HEK293 (cell line): ENCODE measurements at regions not wholly inside any gene's neighbourhood (a gene's known extent, or its start where the extent isn't known, plus 50 kb on each side); places are given as distances from the start of the nearest gene placed in this dataset.

ENCODE experiments used
- ATF2 ChIP-seq: fragments of 450-650 bp; formaldehyde crosslinking; IDR thresholded peaks from 2 replicates; pipeline ENCODE4 v1.5.1; 2016; ENCODE audit warnings: missing biosample characterization, missing genetic modification characterization, low read depth
- CTCF ChIP-seq: fragments of 450-650 bp; formaldehyde crosslinking; IDR thresholded peaks from 2 replicates; pipeline ENCODE4 v1.5.1; 2016; ENCODE audit warnings: missing biosample characterization, missing genetic modification characterization
- ELK4 ChIP-seq: IDR thresholded peaks from 2 replicates; pipeline ENCODE4 v1.6.1; 2011; ENCODE audit warnings: mild to moderate bottlenecking, low read depth, low read length, borderline replicate concordance
- INSM2 ChIP-seq: fragments of 450-650 bp; formaldehyde crosslinking; IDR thresholded peaks from 2 replicates; pipeline ENCODE4 v1.5.1; 2016; ENCODE audit warnings: missing biosample characterization, missing genetic modification characterization
- PBX3 ChIP-seq: sonication (generic); formaldehyde crosslinking; IDR thresholded peaks from 2 replicates; pipeline ENCODE4 v1.8.1; 2022; ENCODE audit warnings: mild to moderate bottlenecking, moderate library complexity, missing genetic modification reagents
- SCRT2 ChIP-seq: fragments of 450-650 bp; formaldehyde crosslinking; IDR thresholded peaks from 2 replicates; pipeline ENCODE4 v1.5.1; 2016; ENCODE audit warnings: missing biosample characterization, missing genetic modification characterization
- ZBTB11 ChIP-seq: fragments of 450-650 bp; formaldehyde crosslinking; conservative IDR thresholded peaks from 2 replicates; pipeline ENCODE4 v1.5.1; 2016; ENCODE audit warnings: low read depth, missing biosample characterization, missing genetic modification characterization
- ZNF121 ChIP-seq: fragments of 450-650 bp; formaldehyde crosslinking; IDR thresholded peaks from 2 replicates; pipeline ENCODE4 v1.5.1; 2016; ENCODE audit warnings: missing biosample characterization, missing genetic modification characterization
- ZNF140 ChIP-seq: fragments of 450-650 bp; formaldehyde crosslinking; IDR thresholded peaks from 2 replicates; pipeline ENCODE4 v1.5.1; 2016; ENCODE audit warnings: missing biosample characterization, missing genetic modification characterization
- ZNF777 ChIP-seq: fragments of 450-650 bp; formaldehyde crosslinking; IDR thresholded peaks from 2 replicates; pipeline ENCODE4 v1.5.1; 2017; ENCODE audit warnings: missing biosample characterization, missing genetic modification characterization, borderline replicate concordance

GRCh38 chr2:128727404-128727803 lies 408.7 kb upstream of the HS6ST1 start:
- no peak for TF ChIP-seq SCRT2
- TF ChIP-seq INSM2 (tag by site-specific recombination) = no peak
- TF ChIP-seq ZNF777 (tag by site-specific recombination) = no peak
- no peak for TF ChIP-seq CTCF (tag by site-specific recombination)
- TF ChIP-seq ELK4 = no peak
- no peak for TF ChIP-seq PBX3 (CRISPR knock-in tag)
- no peak for TF ChIP-seq ZNF121 (tag by site-specific recombination)
- TF ChIP-seq ZBTB11 (tag by site-specific recombination) = no peak
- TF ChIP-seq ATF2 = no peak
- TF ChIP-seq ZNF140 (tag by site-specific recombination) = no peak
